ENCODE measurements at regions not wholly inside any gene's neighbourhood (a gene's known extent, or its start where the extent isn't known, plus 50 kb on each side); places are given as distances from the start of the nearest gene placed in this dataset.

GRCh38 chr4:113838460-113838859 is 76.9 kb upstream of the CAMK2D start:
- TF ChIP-seq POLR2A (IDR thresholded peaks at IDR 0.05; ENCODE audit: extremely low read depth, insufficient read length) (no peak), MYC (IDR thresholded peaks at IDR 0.05; ENCODE audit: low read depth, low read length) (no peak), CTCF (IDR thresholded peaks at IDR 0.05; ENCODE audit: low read depth, low read length) (no peak), MAX (IDR thresholded peaks at IDR 0.05; ENCODE audit: low read depth, low read length) (no peak)
- DNase-seq (ENCODE audit: low read depth): peak; percentile 38
- no peak overlapping the region for H3K4me3 ChIP-seq (ENCODE audit: low read depth, low read length)

GRCh38 chr4:113837397-113837796 is 75.9 kb upstream of the CAMK2D start:
- peak; percentile 91 for DNase-seq (ENCODE audit: low read depth)
- H3K4me3 ChIP-seq (ENCODE audit: low read depth, low read length): no peak overlapping the region
- TF ChIP-seq MYC (IDR thresholded peaks at IDR 0.05; ENCODE audit: low read depth, low read length) (0 out of 2 replicates have a peak, but pooled peaks have one; percentile 12), POLR2A (IDR thresholded peaks at IDR 0.05; ENCODE audit: extremely low read depth, insufficient read length) (no peak), MAX (IDR thresholded peaks at IDR 0.05; ENCODE audit: low read depth, low read length) (peak; percentile 47; the same call in 1 of the 2 replicates)

GRCh38 chr4:113835005-113835404 is 73.5 kb upstream of the CAMK2D start:
- H3K4me3 ChIP-seq (ENCODE audit: low read depth, low read length): no peak overlapping the region
- no peak for DNase-seq (ENCODE audit: low read depth)
- TF ChIP-seq MYC (IDR thresholded peaks at IDR 0.05; ENCODE audit: low read depth, low read length) (no peak), CTCF (IDR thresholded peaks at IDR 0.05; ENCODE audit: low read depth, low read length) (no peak), POLR2A (IDR thresholded peaks at IDR 0.05; ENCODE audit: extremely low read depth, insufficient read length) (no peak)

- no peak for DNase-seq (ENCODE audit: low read depth)
- no peak overlapping the region for H3K4me3 ChIP-seq (ENCODE audit: low read depth, low read length)
- TF ChIP-seq MAX (IDR thresholded peaks at IDR 0.05; ENCODE audit: low read depth, low read length) (no peak), CTCF (IDR thresholded peaks at IDR 0.05; ENCODE audit: low read depth, low read length) (no peak)
These were observed 72.8 kb upstream of the CAMK2D start for GRCh38 chr4:113834298-113834697.

GRCh38 chr4:113832803-113833202 is 71.3 kb upstream of the CAMK2D start:
- H3K4me3 ChIP-seq (ENCODE audit: low read depth, low read length): no peak overlapping the region
- TF ChIP-seq CTCF (IDR thresholded peaks at IDR 0.05; ENCODE audit: low read depth, low read length) (no peak), MYC (IDR thresholded peaks at IDR 0.05; ENCODE audit: low read depth, low read length) (no peak), POLR2A (IDR thresholded peaks at IDR 0.05; ENCODE audit: extremely low read depth, insufficient read length) (no peak), MAX (IDR thresholded peaks at IDR 0.05; ENCODE audit: low read depth, low read length) (no peak)
- DNase-seq (ENCODE audit: low read depth): no peak

- no peak for DNase-seq (ENCODE audit: low read depth)
- no peak overlapping the region for H3K4me3 ChIP-seq (ENCODE audit: low read depth, low read length)
- TF ChIP-seq MYC (IDR thresholded peaks at IDR 0.05; ENCODE audit: low read depth, low read length) (no peak), CTCF (IDR thresholded peaks at IDR 0.05; ENCODE audit: low read depth, low read length) (no peak), MAX (IDR thresholded peaks at IDR 0.05; ENCODE audit: low read depth, low read length) (no peak), POLR2A (IDR thresholded peaks at IDR 0.05; ENCODE audit: extremely low read depth, insufficient read length) (no peak)
These were observed 69.9 kb upstream of the CAMK2D start for GRCh38 chr4:113831457-113831856.

Data from NB4 (cell line).